Activated CD8-positive, alpha-beta memory T cell treated with anti-CD3 and anti-CD28 coated beads, Interleukin-2, amount 10 ng/mL, durations not matched to agents 7 days and 5 days (primary cell): ENCODE measurements at regions not wholly inside any gene's neighbourhood (a gene's known extent, or its start where the extent isn't known, plus 50 kb on each side); places are given as distances from the start of the nearest gene placed in this dataset.

ENCODE experiments used
- ATAC-seq: fragments of 150-1000 bp; cut with Tn5 transposase; one replicate; pipeline ENCODE4 v1.10.0; 2021; ENCODE audit warnings: moderate library complexity
- CTCF ChIA-PET: fragments of 350-600 bp; sonication (Branson Sonifier 250); formaldehyde crosslinking; loops from one replicate; lab custom pipeline; 2021; ENCODE audit warnings: antibody characterized with exemption; lab: Charles Lee
- DNase-seq: peaks from one replicate; pipeline ENCODE4 v3.0.0-alpha.2; 2020
- H3K27ac Mint-ChIP-seq: one replicate; pipeline ENCODE4 v1.8.0; 2021; ENCODE audit warnings: mild to moderate bottlenecking, mixed read lengths
- H3K27me3 Mint-ChIP-seq: one replicate; pipeline ENCODE4 v1.8.0; 2021; ENCODE audit warnings: mixed read lengths
- H3K36me3 Mint-ChIP-seq: one replicate; pipeline ENCODE4 v1.8.0; 2021; ENCODE audit warnings: mild to moderate bottlenecking, mixed read lengths
- H3K4me1 Mint-ChIP-seq: one replicate; pipeline ENCODE4 v1.8.0; 2021; ENCODE audit warnings: mixed read lengths
- H3K4me3 Mint-ChIP-seq: one replicate; pipeline ENCODE4 v1.8.0; 2021; ENCODE audit warnings: mild to moderate bottlenecking, moderate library complexity, mixed read lengths
- H3K9me3 Mint-ChIP-seq: one replicate; pipeline ENCODE4 v1.8.0; 2022; ENCODE audit warnings: low read depth, mixed read lengths

- no peaks in the 10 kb centered on the region for H3K36me3 Mint-ChIP-seq
- H3K27me3 Mint-ChIP-seq: peaks cover 2% of the 10 kb centered on the region
- ATAC-seq (no peak), DNase-seq (no peak)
- no peak overlapping the region for H3K27ac Mint-ChIP-seq
- no peaks in the 10 kb centered on the region for H3K9me3 Mint-ChIP-seq
- H3K4me3 Mint-ChIP-seq: no peak overlapping the region
- CTCF ChIA-PET: no interaction called here
- H3K4me1 Mint-ChIP-seq: no peaks in the 10 kb centered on the region
Measured at GRCh38 chr2:180717588-180717987, 262.8 kb upstream of the UBE2E3 start.

- H3K9me3 Mint-ChIP-seq: no peaks in the 10 kb centered on the region
- ATAC-seq (no peak), DNase-seq (no peak)
- no peaks in the 10 kb centered on the region for H3K36me3 Mint-ChIP-seq
- no peaks in the 10 kb centered on the region for H3K4me1 Mint-ChIP-seq
- CTCF ChIA-PET: no interaction called here
- no peak overlapping the region for H3K4me3 Mint-ChIP-seq
- H3K27ac Mint-ChIP-seq: no peak overlapping the region
- peaks cover 2% of the 10 kb centered on the region for H3K27me3 Mint-ChIP-seq
Measured at GRCh38 chr2:180716186-180717180, 263.9 kb upstream of the UBE2E3 start.

- H3K9me3 Mint-ChIP-seq: no peaks in the 10 kb centered on the region
- H3K36me3 Mint-ChIP-seq: no peaks in the 10 kb centered on the region
- H3K4me3 Mint-ChIP-seq: no peak overlapping the region
- no peaks in the 10 kb centered on the region for H3K4me1 Mint-ChIP-seq
- no peak overlapping the region for H3K27ac Mint-ChIP-seq
- no peaks in the 10 kb centered on the region for H3K27me3 Mint-ChIP-seq
- no peak for DNase-seq
- ATAC-seq: no peak
- CTCF ChIA-PET: no interaction called here
Measured at GRCh38 chr2:180715044-180715443, 265.4 kb upstream of the UBE2E3 start.

GRCh38 chr2:180709392-180710145 lies 270.8 kb upstream of the UBE2E3 start:
- no peak for DNase-seq
- Mint-ChIP-seq H3K4me1 (no peaks in the 10 kb centered on the region), H3K27me3 (no peaks in the 10 kb centered on the region), H3K4me3 (no peak overlapping the region), H3K27ac (no peak overlapping the region), H3K9me3 (no peaks in the 10 kb centered on the region), H3K36me3 (no peaks in the 10 kb centered on the region)
- ATAC-seq: no peak
- CTCF ChIA-PET: no interaction called here

GRCh38 chr2:180707884-180708205 lies 272.6 kb upstream of the UBE2E3 start:
- no peak for ATAC-seq
- Mint-ChIP-seq H3K27me3 (no peaks in the 10 kb centered on the region), H3K36me3 (no peaks in the 10 kb centered on the region), H3K4me1 (no peaks in the 10 kb centered on the region), H3K27ac (no peak overlapping the region), H3K4me3 (no peak overlapping the region), H3K9me3 (no peaks in the 10 kb centered on the region)
- DNase-seq: no peak
- CTCF ChIA-PET: no interaction called here

GRCh38 chr2:180707175-180707883 lies 273.1 kb upstream of the UBE2E3 start:
- Mint-ChIP-seq H3K9me3 (no peaks in the 10 kb centered on the region), H3K4me3 (no peak overlapping the region), H3K27ac (no peak overlapping the region), H3K36me3 (no peaks in the 10 kb centered on the region), H3K4me1 (no peaks in the 10 kb centered on the region), H3K27me3 (no peaks in the 10 kb centered on the region)
- CTCF ChIA-PET: no interaction called here
- no peak for ATAC-seq
- no peak for DNase-seq

- Mint-ChIP-seq H3K36me3 (no peaks in the 10 kb centered on the region), H3K27ac (no peak overlapping the region), H3K4me3 (no peak overlapping the region), H3K27me3 (no peaks in the 10 kb centered on the region), H3K4me1 (no peaks in the 10 kb centered on the region), H3K9me3 (no peaks in the 10 kb centered on the region)
- ATAC-seq (no peak), DNase-seq (no peak)
- CTCF ChIA-PET: no interaction called here
Measured at GRCh38 chr2:180706694-180707093, 273.7 kb upstream of the UBE2E3 start.

- ATAC-seq (no peak), DNase-seq (no peak)
- H3K4me1 Mint-ChIP-seq: no peaks in the 10 kb centered on the region
- no peaks in the 10 kb centered on the region for H3K36me3 Mint-ChIP-seq
- CTCF ChIA-PET: no interaction called here
- no peaks in the 10 kb centered on the region for H3K27me3 Mint-ChIP-seq
- H3K9me3 Mint-ChIP-seq: no peaks in the 10 kb centered on the region
- no peak overlapping the region for H3K27ac Mint-ChIP-seq
- H3K4me3 Mint-ChIP-seq: no peak overlapping the region
Measured at GRCh38 chr2:180705551-180705950, 274.9 kb upstream of the UBE2E3 start.

GRCh38 chr2:180705122-180705521 lies 275.3 kb upstream of the UBE2E3 start:
- no peaks in the 10 kb centered on the region for H3K36me3 Mint-ChIP-seq
- H3K9me3 Mint-ChIP-seq: no peaks in the 10 kb centered on the region
- H3K27me3 Mint-ChIP-seq: no peaks in the 10 kb centered on the region
- CTCF ChIA-PET: no interaction called here
- no peaks in the 10 kb centered on the region for H3K4me1 Mint-ChIP-seq
- H3K27ac Mint-ChIP-seq: no peak overlapping the region
- ATAC-seq (no peak), DNase-seq (no peak)
- no peak overlapping the region for H3K4me3 Mint-ChIP-seq

- ATAC-seq (no peak), DNase-seq (no peak)
- Mint-ChIP-seq H3K9me3 (no peaks in the 10 kb centered on the region), H3K4me1 (no peaks in the 10 kb centered on the region), H3K27ac (no peak overlapping the region), H3K27me3 (no peaks in the 10 kb centered on the region), H3K36me3 (no peaks in the 10 kb centered on the region), H3K4me3 (no peak overlapping the region)
- CTCF ChIA-PET: no interaction called here
Measured at GRCh38 chr2:180699657-180700361, 280.6 kb upstream of the UBE2E3 start.

GRCh38 chr2:180698668-180699067 lies 281.7 kb upstream of the UBE2E3 start:
- Mint-ChIP-seq H3K27ac (no peak overlapping the region), H3K27me3 (no peaks in the 10 kb centered on the region), H3K4me1 (no peaks in the 10 kb centered on the region), H3K36me3 (no peaks in the 10 kb centered on the region), H3K9me3 (no peaks in the 10 kb centered on the region), H3K4me3 (no peak overlapping the region)
- CTCF ChIA-PET: no interaction called here
- ATAC-seq: no peak
- DNase-seq: no peak

GRCh38 chr2:180695586-180696401 lies 284.6 kb upstream of the UBE2E3 start:
- DNase-seq: no peak
- ATAC-seq: no peak
- Mint-ChIP-seq H3K4me1 (no peaks in the 10 kb centered on the region), H3K36me3 (no peaks in the 10 kb centered on the region), H3K27ac (no peak overlapping the region), H3K9me3 (no peaks in the 10 kb centered on the region), H3K4me3 (no peak overlapping the region), H3K27me3 (no peaks in the 10 kb centered on the region)
- CTCF ChIA-PET: no interaction called here
